Thyroid gland (tissue), 4 donors: ENCODE measurements at regions not wholly inside any gene's neighbourhood (a gene's known extent, or its start where the extent isn't known, plus 50 kb on each side); places are given as distances from the start of the nearest gene placed in this dataset. TPM values are rescaled to one million over a fixed set of nuclear protein-coding genes. Genes with fewer than 3 reads are reported as not detected.

ENCODE experiments used
- DNase-seq, 2 donors: peaks; one replicate each; pipeline ENCODE4 v3.0.0-alpha.2; 2019
- H3K27ac ChIP-seq, 3 donors: fragments of 200-600 bp; sonication (generic); 1 replicate in 2 of 3; 2 replicates in 1 of 3; pipeline ENCODE4 v1.5.1; 2016 to 2019; ENCODE audit warnings: mild to moderate bottlenecking in 1 of 3, moderate library complexity in 1 of 3
- H3K27me3 ChIP-seq: fragments of 200-600 bp; sonication (generic); one replicate; pipeline ENCODE4 v1.5.1; 2019
- H3K36me3 ChIP-seq, 2 donors: fragments of 200-600 bp; sonication (generic); one replicate each; pipeline ENCODE4 v1.5.1; 2016 to 2019
- H3K4me1 ChIP-seq, 2 donors: fragments of 200-600 bp; sonication (generic); one replicate each; pipeline ENCODE4 v1.5.1; 2017 to 2019
- H3K4me3 ChIP-seq, 3 donors: fragments of 200-600 bp; sonication (generic); replicated peaks in 1 of 3; 1 replicate in 2 of 3; 2 replicates in 1 of 3; pipeline ENCODE4 v1.5.1; 2016; ENCODE audit warnings: mild to moderate bottlenecking in 1 of 3
- H3K9me3 ChIP-seq: fragments of 200-600 bp; sonication (generic); one replicate; pipeline ENCODE4 v1.5.1; 2017
- POLR2A ChIP-seq, 2 donors: fragments of 450-650 bp; IDR thresholded peaks; one replicate each; pipeline ENCODE4 v1.6.1; 2017; ENCODE audit warnings: antibody characterized with exemption in 2 of 2, mild to moderate bottlenecking in 2 of 2, moderate library complexity in 1 of 2
- whole genome bisulfite sequencing, 2 donors: methylation state at CpG; one replicate each; pipeline ENCODE4 v1.1.5; 2017; 5-methylcytosine and 5-hydroxymethylcytosine counted together
- intact Hi-C: fragments of 100-400 bp; cut with DNase I; formaldehyde crosslinking; loops from one replicate; pipeline ENCODE4 v1.15.1; 2023
- small RNA-seq: library from RNA; depleted of rRNA; stranded (forward); fragments of <200 nt; gene quantifications from one replicate; pipeline ENCODE3, GENCODE V24; 2016
- TF ChIP-seq, protein P1 (sequence below), 6 experiments: fragments of 200-600 bp in 3 of 6; fragments of 450-650 bp in 3 of 6; sonication (generic) in 3 of 6; IDR thresholded peaks; one replicate each; pipeline ENCODE4 v1.5.1; 2016 to 2019; ENCODE audit warnings: antibody characterized with exemption in 6 of 6, mild to moderate bottlenecking in 2 of 6, inconsistent platforms in 1 of 6, moderate library complexity in 1 of 6

DNA sequence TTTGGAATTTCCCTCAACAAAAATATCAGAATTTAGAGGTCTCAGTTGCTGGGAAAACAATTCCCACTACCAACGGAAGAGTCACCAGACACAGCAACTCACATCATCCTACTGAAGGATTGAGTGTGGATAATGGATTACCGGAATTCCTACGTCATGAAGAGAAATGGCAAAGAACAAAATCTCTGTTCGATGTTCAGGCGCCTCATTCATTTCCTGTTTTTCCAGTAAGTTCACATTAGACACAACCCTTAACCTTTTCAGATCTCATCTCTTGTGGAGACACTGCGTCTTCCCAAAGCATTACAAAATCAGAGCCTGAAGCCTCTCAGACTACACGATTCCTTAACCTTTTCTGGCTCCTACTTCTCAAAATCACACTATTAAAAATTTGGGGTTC lies 58.5 kb upstream of the CPEB2 start:
- H3K4me3 ChIP-seq = no peak overlapping the region
- DNase-seq = no peak

GRCh38 chr4:14952352-14952751 lies 49.9 kb upstream of the CPEB2 start:
- Histone ChIP-seq H3K4me3 (no peak overlapping the region), H3K36me3 (no peaks in the 10 kb centered on the region), H3K27ac (no peak overlapping the region), H3K9me3 (no peaks in the 10 kb centered on the region), H3K27me3 (no peaks in the 10 kb centered on the region), H3K4me1 (no peaks in the 10 kb centered on the region)
- TF ChIP-seq, protein P1, sequence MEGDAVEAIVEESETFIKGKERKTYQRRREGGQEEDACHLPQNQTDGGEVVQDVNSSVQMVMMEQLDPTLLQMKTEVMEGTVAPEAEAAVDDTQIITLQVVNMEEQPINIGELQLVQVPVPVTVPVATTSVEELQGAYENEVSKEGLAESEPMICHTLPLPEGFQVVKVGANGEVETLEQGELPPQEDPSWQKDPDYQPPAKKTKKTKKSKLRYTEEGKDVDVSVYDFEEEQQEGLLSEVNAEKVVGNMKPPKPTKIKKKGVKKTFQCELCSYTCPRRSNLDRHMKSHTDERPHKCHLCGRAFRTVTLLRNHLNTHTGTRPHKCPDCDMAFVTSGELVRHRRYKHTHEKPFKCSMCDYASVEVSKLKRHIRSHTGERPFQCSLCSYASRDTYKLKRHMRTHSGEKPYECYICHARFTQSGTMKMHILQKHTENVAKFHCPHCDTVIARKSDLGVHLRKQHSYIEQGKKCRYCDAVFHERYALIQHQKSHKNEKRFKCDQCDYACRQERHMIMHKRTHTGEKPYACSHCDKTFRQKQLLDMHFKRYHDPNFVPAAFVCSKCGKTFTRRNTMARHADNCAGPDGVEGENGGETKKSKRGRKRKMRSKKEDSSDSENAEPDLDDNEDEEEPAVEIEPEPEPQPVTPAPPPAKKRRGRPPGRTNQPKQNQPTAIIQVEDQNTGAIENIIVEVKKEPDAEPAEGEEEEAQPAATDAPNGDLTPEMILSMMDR (IDR thresholded peaks at IDR 0.05) = no peak
- TF ChIP-seq POLR2A (IDR thresholded peaks at IDR 0.05) = no peak
- DNase-seq = no peak
- intact Hi-C loops = no loop called here

More for the DNA sequence above, 58.5 kb upstream of the CPEB2 start:
- no peaks in the 10 kb centered on the region for H3K27me3 ChIP-seq
- no peak for TF ChIP-seq POLR2A (IDR thresholded peaks at IDR 0.05)
- TF ChIP-seq, protein P1 (IDR thresholded peaks at IDR 0.05) = no peak
- H3K4me1 ChIP-seq = no peaks in the 10 kb centered on the region
- no peaks in the 10 kb centered on the region for H3K9me3 ChIP-seq
- no peak overlapping the region for H3K27ac ChIP-seq
- intact Hi-C loops = no loop called here
- no peaks in the 10 kb centered on the region for H3K36me3 ChIP-seq
- WGBS, 2 donors = 77 to 81% methylated on average over 7 of the region's 7 CpGs

Small RNA genes in the stretch of these regions (small RNA-seq; reads per million reads assigned to genes)
- not detected for gene RF00092
